Transverse colon (tissue), 3 donors: ENCODE measurements at regions not wholly inside any gene's neighbourhood (a gene's known extent, or its start where the extent isn't known, plus 50 kb on each side); places are given as distances from the start of the nearest gene placed in this dataset.

Experiments
- CTCF ChIP-seq, 5 experiments: fragments of 200-600 bp in 3 of 5; fragments of 450-650 bp in 2 of 5; sonication (generic) in 3 of 5; IDR thresholded peaks; 1 replicate in 2 of 5; 2 replicates in 3 of 5; pipeline ENCODE4 v1.5.1; 2016 to 2017; ENCODE audit warnings: antibody characterized with exemption in 5 of 5, inconsistent platforms in 3 of 5, mild to moderate bottlenecking in 2 of 5, moderate library complexity in 1 of 5
- EP300 ChIP-seq: sonication (generic); formaldehyde crosslinking; IDR thresholded peaks from one replicate; pipeline ENCODE4 v1.6.1; 2017; ENCODE audit warnings: antibody characterized with exemption, low read depth
- POLR2A ChIP-seq: fragments of 450-650 bp; IDR thresholded peaks from one replicate; pipeline ENCODE4 v1.6.1; 2016; ENCODE audit warnings: antibody characterized with exemption, mild to moderate bottlenecking, moderate library complexity

- TF ChIP-seq CTCF (IDR thresholded peaks at IDR 0.05) = no peak
- no peak for TF ChIP-seq EP300
- TF ChIP-seq POLR2A = no peak
Observed at GRCh38 chr2:35409762-35410161, 945.8 kb upstream of the CRIM1 start.
